IMR-90 (cell line): ENCODE measurements at regions not wholly inside any gene's neighbourhood (a gene's known extent, or its start where the extent isn't known, plus 50 kb on each side); places are given as distances from the start of the nearest gene placed in this dataset.

Source experiments
- ATAC-seq: fragments of 200-7000 bp; cut with Tn5 transposase; 2 replicates; pipeline ENCODE4 v1.9.1; 2020; ENCODE audit warnings: low read depth, mild to moderate bottlenecking, moderate library complexity
- BruUV-seq: library from RNA; stranded (reverse); fragments of 400-500 nt; replicated peaks from 2 replicates; lab custom pipeline; 2021; lab: Mats Ljungman, UMichigan
- CTCF ChIA-PET: fragments of 300-600 bp; formaldehyde crosslinking; extraction: SDS; loops from one replicate; lab custom pipeline; 2021; ENCODE audit warnings: antibody characterized with exemption; lab: Yijun Ruan, JAX
- POLR2A ChIA-PET: fragments of 300-600 bp; sonication (Branson Sonifier 250); formaldehyde crosslinking; loops from one replicate; lab custom pipeline; 2022; ENCODE audit warnings: antibody characterized with exemption; ENCODE audit not compliant: unreplicated experiment; lab: Charles Lee
- DNase-seq: peaks from one replicate; pipeline ENCODE4 v3.0.0; 2013
- H2AFZ ChIP-seq: replicated peaks from 2 replicates; pipeline ENCODE3; 2013; ENCODE audit warnings: low read length, mild to moderate bottlenecking; ENCODE audit not compliant: poor library complexity
- H2AK5ac ChIP-seq: 2 replicates; pipeline ENCODE4 v1.6.1; 2013; ENCODE audit warnings: low read depth, low read length, inconsistent platforms
- H2AK9ac ChIP-seq: replicated peaks from 2 replicates; pipeline ENCODE3; 2013; ENCODE audit warnings: mild to moderate bottlenecking, low read depth, low read length, moderate library complexity; ENCODE audit not compliant: poor library complexity
- H2BK120ac ChIP-seq: 2 replicates; pipeline ENCODE4 v1.6.1; 2013; ENCODE audit warnings: low read depth, low read length, inconsistent platforms
- H2BK15ac ChIP-seq: 3 replicates; pipeline ENCODE4 v1.6.1; 2013; ENCODE audit warnings: low read depth, low read length, inconsistent platforms
- H2BK20ac ChIP-seq: 2 replicates; pipeline ENCODE4 v1.6.1; 2013; ENCODE audit warnings: low read depth, mild to moderate bottlenecking, inconsistent platforms, low read length, moderate library complexity
- H2BK5ac ChIP-seq: 2 replicates; pipeline ENCODE4 v1.6.1; 2013; ENCODE audit warnings: mild to moderate bottlenecking, low read depth, low read length, inconsistent platforms; ENCODE audit not compliant: poor library complexity, severe bottlenecking
- H3K14ac ChIP-seq: replicated peaks from 2 replicates; pipeline ENCODE4 v1.6.1; 2013; ENCODE audit warnings: low read depth, low read length, inconsistent platforms
- H3K18ac ChIP-seq: 2 replicates; pipeline ENCODE4 v1.6.1; 2013; ENCODE audit warnings: low read depth, low read length, control low read depth
- H3K23ac ChIP-seq: 2 replicates; pipeline ENCODE4 v1.6.1; 2013; ENCODE audit warnings: low read depth, low read length, inconsistent platforms
- H3K27ac ChIP-seq: 2 replicates; pipeline ENCODE4 v1.5.1; 2013; ENCODE audit warnings: mild to moderate bottlenecking, control low read depth, low read length; ENCODE audit not compliant: insufficient read depth
- H3K27me3 ChIP-seq: 2 replicates; pipeline ENCODE4 v1.6.1; 2013; ENCODE audit warnings: low read length; ENCODE audit not compliant: control insufficient read depth, insufficient read depth
- H3K36me3 ChIP-seq: 2 replicates; pipeline ENCODE4 v1.6.1; 2013; ENCODE audit warnings: low read length, mixed read lengths; ENCODE audit not compliant: control insufficient read depth, insufficient read depth
- H3K4ac ChIP-seq: 2 replicates; pipeline ENCODE4 v1.6.1; 2013; ENCODE audit warnings: low read depth, low read length, inconsistent platforms
- H3K4me1 ChIP-seq: 2 replicates; pipeline ENCODE4 v1.6.1; 2013; ENCODE audit warnings: low read length, mixed read lengths; ENCODE audit not compliant: control insufficient read depth, insufficient read depth
- H3K4me2 ChIP-seq: 2 replicates; pipeline ENCODE4 v1.6.1; 2013; ENCODE audit warnings: low read depth, mild to moderate bottlenecking, control low read depth, low read length, moderate library complexity
- H3K4me3 ChIP-seq: 2 replicates; pipeline ENCODE4 v1.5.1; 2013; ENCODE audit warnings: low read depth, mild to moderate bottlenecking, control low read depth, low read length, moderate library complexity; ENCODE audit not compliant: insufficient read depth
- H3K56ac ChIP-seq: 2 replicates; pipeline ENCODE4 v1.6.1; 2013; ENCODE audit warnings: low read length, inconsistent platforms; ENCODE audit not compliant: insufficient read depth; ENCODE audit errors: extremely low read depth
- H3K79me1 ChIP-seq, 2 experiments: 2 replicates each; pipeline ENCODE4 v1.6.1; 2013; ENCODE audit warnings: low read length in 2 of 2, inconsistent platforms in 1 of 2, low read depth in 1 of 2
- H3K9ac ChIP-seq: 2 replicates; pipeline ENCODE4 v1.6.1; 2013; ENCODE audit warnings: low read depth, low read length, control low read depth
- H3K9me1 ChIP-seq: 2 replicates; pipeline ENCODE4 v1.6.1; 2013; ENCODE audit warnings: low read length, inconsistent platforms; ENCODE audit not compliant: insufficient read depth
- H3K9me3 ChIP-seq: 2 replicates; pipeline ENCODE4 v1.6.1; 2013; ENCODE audit warnings: low read length; ENCODE audit not compliant: control insufficient read depth, insufficient read depth
- H4K20me1 ChIP-seq: 2 replicates; pipeline ENCODE4 v1.6.1; 2013; ENCODE audit warnings: low read length, inconsistent platforms; ENCODE audit not compliant: insufficient read depth
- H4K5ac ChIP-seq: 2 replicates; pipeline ENCODE4 v1.6.1; 2013; ENCODE audit warnings: mild to moderate bottlenecking, low read depth, low read length, control low read depth
- H4K8ac ChIP-seq, 2 experiments: 2 replicates each; pipeline ENCODE4 v1.6.1; 2013; ENCODE audit warnings: low read depth in 2 of 2, low read length in 2 of 2, control low read depth in 1 of 2, inconsistent platforms in 1 of 2
- H4K91ac ChIP-seq: 2 replicates; pipeline ENCODE4 v1.6.1; 2013; ENCODE audit warnings: low read depth, low read length, inconsistent platforms; ENCODE audit not compliant: insufficient read depth
- BHLHE40 ChIP-seq: fragments of 150-350 bp; IDR thresholded peaks from 2 replicates; pipeline ENCODE4 v1.6.1; 2016; ENCODE audit warnings: mild to moderate bottlenecking, low read depth, low read length
- CEBPB ChIP-seq: IDR thresholded peaks from 2 replicates; pipeline ENCODE4 v1.6.1; 2012; ENCODE audit warnings: low read depth, low read length, improper control_type of control experiment
- CHD1 ChIP-seq: IDR thresholded peaks from 2 replicates; pipeline ENCODE4 v1.6.1; 2012; ENCODE audit warnings: low read depth, low read length, improper control_type of control experiment
- FOS ChIP-seq: fragments of 150-350 bp; IDR thresholded peaks from 2 replicates; pipeline ENCODE4 v1.6.1; 2016; ENCODE audit warnings: low read depth, low read length
- MAFK ChIP-seq: IDR thresholded peaks from 2 replicates; pipeline ENCODE4 v1.6.1; 2012; ENCODE audit warnings: low read depth, low read length, improper control_type of control experiment
- MAZ ChIP-seq: IDR thresholded peaks from 2 replicates; pipeline ENCODE4 v1.6.1; 2012; ENCODE audit warnings: low read depth, mild to moderate bottlenecking, low read length, improper control_type of control experiment, moderate library complexity, borderline replicate concordance
- MXI1 ChIP-seq: IDR thresholded peaks from 2 replicates; pipeline ENCODE4 v1.6.1; 2012; ENCODE audit warnings: low read depth, mild to moderate bottlenecking, low read length, moderate library complexity, borderline replicate concordance
- NFE2L2 ChIP-seq: fragments of 150-350 bp; IDR thresholded peaks from 2 replicates; pipeline ENCODE4 v1.6.1; 2016; ENCODE audit warnings: low read depth, mild to moderate bottlenecking, low read length
- POLR2A ChIP-seq: IDR thresholded peaks from 2 replicates; pipeline ENCODE4 v1.6.1; 2012; ENCODE audit warnings: mild to moderate bottlenecking, low read depth, low read length
- RAD21 ChIP-seq: IDR thresholded peaks from 2 replicates; pipeline ENCODE4 v1.6.1; 2012; ENCODE audit warnings: low read length, improper control_type of control experiment
- RCOR1 ChIP-seq: IDR thresholded peaks from 2 replicates; pipeline ENCODE4 v1.6.1; 2012; ENCODE audit warnings: mild to moderate bottlenecking, low read length, improper control_type of control experiment; ENCODE audit not compliant: insufficient replicate concordance
- RFX5 ChIP-seq: IDR thresholded peaks from 2 replicates; pipeline ENCODE4 v1.8.0; 2012; ENCODE audit warnings: low read depth, mild to moderate bottlenecking, low read length, moderate library complexity
- SMC3 ChIP-seq: fragments of 150-350 bp; IDR thresholded peaks from 2 replicates; pipeline ENCODE4 v1.6.1; 2016; ENCODE audit warnings: low read depth, mild to moderate bottlenecking, antibody characterized with exemption, low read length, moderate library complexity
- USF2 ChIP-seq: fragments of 150-350 bp; IDR thresholded peaks from 2 replicates; pipeline ENCODE4 v1.6.1; 2017; ENCODE audit warnings: mild to moderate bottlenecking, antibody characterized with exemption, low read length, low read depth
- WGBS, 2 experiments: methylation state at CpG; one replicate each; pipeline versions ENCODE4 v1.1.5 to v1.1.7; 2013; ENCODE audit warnings: missing lambda C conversion rate in 2 of 2; ENCODE audit not compliant: insufficient read length in 1 of 2; ENCODE audit errors: extremely low coverage in 2 of 2; 5-methylcytosine and 5-hydroxymethylcytosine counted together
- dilution Hi-C: fragments of 300-500 bp; cut with HindIII; formaldehyde crosslinking; loops from one replicate; pipeline ENCODE4 v1.14.3; 2018; ENCODE audit warnings: low sequenced_read_pairs; ENCODE audit not compliant: unreplicated experiment
- in situ Hi-C: fragments of 300-500 bp; cut with MboI; formaldehyde crosslinking; loops from 3 replicates; pipeline ENCODE4 v1.14.3; 2019; ENCODE audit warnings: low sequenced_read_pairs, inconsistent platforms, mixed read lengths
- intact Hi-C: fragments of 100-400 bp; cut with micrococcal nuclease; formaldehyde crosslinking; loops from 2 replicates; pipeline ENCODE4 v1.10.0; 2022
- TF ChIP-seq, protein P1 (sequence below): conservative IDR thresholded peaks from 2 replicates; pipeline ENCODE4 v1.5.1; 2012; ENCODE audit warnings: mild to moderate bottlenecking, low read depth, low read length, improper control_type of control experiment

DNA sequence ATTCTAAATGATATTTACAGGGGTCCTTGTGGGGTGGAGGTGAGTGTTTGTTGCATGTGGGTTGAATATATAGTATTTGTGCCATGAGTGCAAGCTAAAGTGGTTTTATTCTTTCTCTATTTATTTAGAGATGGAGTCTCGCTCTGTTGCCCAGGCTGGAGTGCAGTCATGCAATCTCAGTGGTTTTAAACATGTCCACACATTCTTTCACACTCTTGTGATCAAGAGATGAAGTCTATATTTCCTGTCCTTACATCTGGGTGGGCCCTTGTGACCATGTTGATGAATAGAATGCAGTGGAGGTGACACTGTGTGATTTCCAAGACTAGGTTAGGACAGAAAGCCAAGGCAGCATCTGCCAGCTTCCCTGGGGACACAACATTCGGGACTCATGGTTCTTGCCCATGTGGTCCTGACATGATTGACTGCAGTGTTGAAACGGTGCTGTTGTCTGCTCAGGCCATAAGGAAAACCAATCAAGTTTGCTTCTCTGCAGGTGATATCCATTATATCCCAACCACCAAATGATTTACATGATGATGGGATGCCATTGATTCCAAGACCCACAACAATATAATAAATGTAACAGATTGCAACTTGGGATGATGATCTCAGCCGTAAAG is 172.6 kb downstream of the SUDS3 start:
- Histone ChIP-seq H3K56ac (no peak overlapping the region), H3K9me1 (no peaks in the 10 kb centered on the region), H3K23ac (no peak overlapping the region), H2AK5ac (no peak overlapping the region), H2BK15ac (no peak overlapping the region), H4K5ac (no peak overlapping the region), H3K79me1 (no peaks in the 10 kb centered on the region), H3K27ac (no peak overlapping the region), H2BK5ac (no peak overlapping the region), H2BK20ac (no peak overlapping the region), H3K36me3 (no peaks in the 10 kb centered on the region), H4K8ac (no peak overlapping the region), H3K4ac (no peak overlapping the region), H4K91ac (no peak overlapping the region), H2AFZ (no peak overlapping the region), H2BK120ac (no peak overlapping the region), H3K4me3 (no peak overlapping the region), H3K9ac (no peak overlapping the region), H4K20me1 (no peaks in the 10 kb centered on the region), H3K27me3 (no peaks in the 10 kb centered on the region), H3K4me2 (no peak overlapping the region), H2AK9ac (no peak overlapping the region), H3K18ac (no peak overlapping the region), H3K9me3 (peaks cover 20% of the 10 kb centered on the region), H3K14ac (no peak overlapping the region), H3K4me1 (no peaks in the 10 kb centered on the region)
- no peak for DNase-seq
- TF ChIP-seq POLR2A (no peak), USF2 (no peak), SMC3 (no peak), MAFK (no peak), NFE2L2 (no peak), RFX5 (no peak), RAD21 (no peak), CHD1 (no peak), MXI1 (no peak), MAZ (no peak), RCOR1 (no peak), BHLHE40 (no peak), FOS (no peak), CEBPB (no peak)
- TF ChIP-seq, protein P1, sequence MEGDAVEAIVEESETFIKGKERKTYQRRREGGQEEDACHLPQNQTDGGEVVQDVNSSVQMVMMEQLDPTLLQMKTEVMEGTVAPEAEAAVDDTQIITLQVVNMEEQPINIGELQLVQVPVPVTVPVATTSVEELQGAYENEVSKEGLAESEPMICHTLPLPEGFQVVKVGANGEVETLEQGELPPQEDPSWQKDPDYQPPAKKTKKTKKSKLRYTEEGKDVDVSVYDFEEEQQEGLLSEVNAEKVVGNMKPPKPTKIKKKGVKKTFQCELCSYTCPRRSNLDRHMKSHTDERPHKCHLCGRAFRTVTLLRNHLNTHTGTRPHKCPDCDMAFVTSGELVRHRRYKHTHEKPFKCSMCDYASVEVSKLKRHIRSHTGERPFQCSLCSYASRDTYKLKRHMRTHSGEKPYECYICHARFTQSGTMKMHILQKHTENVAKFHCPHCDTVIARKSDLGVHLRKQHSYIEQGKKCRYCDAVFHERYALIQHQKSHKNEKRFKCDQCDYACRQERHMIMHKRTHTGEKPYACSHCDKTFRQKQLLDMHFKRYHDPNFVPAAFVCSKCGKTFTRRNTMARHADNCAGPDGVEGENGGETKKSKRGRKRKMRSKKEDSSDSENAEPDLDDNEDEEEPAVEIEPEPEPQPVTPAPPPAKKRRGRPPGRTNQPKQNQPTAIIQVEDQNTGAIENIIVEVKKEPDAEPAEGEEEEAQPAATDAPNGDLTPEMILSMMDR: no peak
- ATAC-seq: no peak
- intact Hi-C loops: no loop called here
- POLR2A ChIA-PET: no interaction called here
- dilution Hi-C loops: no loop called here
- no CpG with 5 or more reads among the region's 4 CpGs for WGBS, 2 experiments
- no TSS peak for BruUV-seq
- CTCF ChIA-PET: no interaction called here
- in situ Hi-C loops: no loop called here
